GM12878 (cell line): ENCODE measurements at regions not wholly inside any gene's neighbourhood (a gene's known extent, or its start where the extent isn't known, plus 50 kb on each side); places are given as distances from the start of the nearest gene placed in this dataset.

Experiments
- ATAC-seq: fragments of 200-7000 bp; cut with Tn5 transposase; 3 replicates; pipeline ENCODE4 v1.9.1; 2020; ENCODE audit warnings: mild to moderate bottlenecking, moderate library complexity
- BruUV-seq: library from RNA; stranded (reverse); fragments of 400-500 nt; replicated peaks from 2 replicates; lab custom pipeline; 2021; lab: Mats Ljungman, UMichigan
- CTCF ChIA-PET: fragments of 300-600 bp; sonication (Branson Sonifier 250); formaldehyde crosslinking; extraction: SDS; loops from one replicate; lab custom pipeline; 2021; ENCODE audit warnings: inconsistent platforms; lab: Yijun Ruan, JAX
- POLR2A ChIA-PET: fragments of 350-600 bp; formaldehyde crosslinking; extraction: SDS; loops from one replicate; lab custom pipeline; 2021; ENCODE audit warnings: inconsistent platforms; lab: Charles Lee
- RAD21 ChIA-PET: fragments of 300-600 bp; sonication (Branson Sonifier 250); formaldehyde crosslinking; loops from one replicate; lab custom pipeline; 2023; ENCODE audit warnings: antibody characterized with exemption; ENCODE audit not compliant: unreplicated experiment; lab: Charles Lee
- SMC1A ChIA-PET: fragments of 300-600 bp; sonication (Branson Sonifier 250); formaldehyde crosslinking; loops from one replicate; lab custom pipeline; 2023; ENCODE audit not compliant: unreplicated experiment, uncharacterized antibody; lab: Charles Lee
- DNase-seq: peaks from one replicate; pipeline ENCODE4 v3.0.0-alpha.2; 2011; ENCODE audit warnings: low read depth, low spot score
- FAIRE-seq: peaks from 3 replicates; lab custom pipeline; 2011; peaks lifted over from hg19 to GRCh38; lab: Jason Lieb, UNC
- H2AFZ ChIP-seq: 2 replicates; pipeline ENCODE4 v1.6.0; 2011; ENCODE audit warnings: low read depth, low read length, control low read depth; ENCODE audit not compliant: control insufficient read depth
- H3K27ac ChIP-seq: 2 replicates; pipeline ENCODE4 v1.5.1; 2011; ENCODE audit warnings: control low read depth; ENCODE audit not compliant: control insufficient read depth, insufficient read depth
- H3K27me3 ChIP-seq, 2 experiments: replicated peaks in 1 of 2; 2 replicates each; pipeline versions ENCODE4 v1.6.0 to v1.6.1; 2011; ENCODE audit warnings: low read length in 1 of 2; ENCODE audit not compliant: control insufficient read depth in 2 of 2, insufficient read depth in 2 of 2
- H3K36me3 ChIP-seq, 2 experiments: 2 replicates each; pipeline ENCODE4 v1.5.1; 2011; ENCODE audit warnings: low read length in 1 of 2; ENCODE audit not compliant: control insufficient read depth in 2 of 2, insufficient read depth in 2 of 2
- H3K4me1 ChIP-seq: 2 replicates; pipeline ENCODE4 v1.6.1; 2011; ENCODE audit warnings: mild to moderate bottlenecking, low read length, moderate library complexity, mixed read lengths; ENCODE audit not compliant: control insufficient read depth, insufficient read depth
- H3K4me2 ChIP-seq: 2 replicates; pipeline ENCODE4 v1.6.0; 2011; ENCODE audit warnings: control low read depth; ENCODE audit not compliant: control insufficient read depth, insufficient read depth
- H3K4me3 ChIP-seq: fragments of 200-600 bp; sonication (generic); 2 replicates; pipeline ENCODE4 v1.5.1; 2016
- H3K79me2 ChIP-seq: 2 replicates; pipeline ENCODE4 v1.6.0; 2011; ENCODE audit warnings: low read length; ENCODE audit not compliant: control insufficient read depth, insufficient read depth
- H3K9ac ChIP-seq: 2 replicates; pipeline ENCODE4 v1.8.0; 2011; ENCODE audit warnings: low read length, control low read depth, mixed read lengths; ENCODE audit not compliant: control insufficient read depth, insufficient read depth
- H3K9me3 ChIP-seq: replicated peaks from 3 replicates; pipeline ENCODE4 v1.5.1; 2011; ENCODE audit warnings: mild to moderate bottlenecking, low read length; ENCODE audit not compliant: control insufficient read depth, insufficient read depth
- H4K20me1 ChIP-seq: 2 replicates; pipeline ENCODE4 v1.6.0; 2011; ENCODE audit not compliant: control insufficient read depth, insufficient read depth
- BRCA1 ChIP-seq: IDR thresholded peaks from 2 replicates; pipeline ENCODE4 v1.6.1; 2011; ENCODE audit warnings: low read depth, low read length, improper control_type of control experiment
- KDM1A ChIP-seq: fragments of 200-600 bp; sonication (generic); IDR thresholded peaks from 2 replicates; pipeline ENCODE4 v1.6.1; 2016; ENCODE audit warnings: borderline replicate concordance
- ZBTB4 ChIP-seq: fragments of 450-650 bp; formaldehyde crosslinking; IDR thresholded peaks from 2 replicates; pipeline ENCODE4 v1.4.0; 2022; ENCODE audit warnings: mild to moderate bottlenecking, moderate library complexity
- ZNF24 ChIP-seq: fragments of 450-650 bp; IDR thresholded peaks from 2 replicates; pipeline ENCODE4 v1.6.1; 2017; ENCODE audit warnings: antibody characterized with exemption, mild to moderate bottlenecking
- WGBS: methylation state at CpG from one replicate; pipeline ENCODE4 v1.1.6; 2016; ENCODE audit warnings: low lambda C conversion rate; ENCODE audit not compliant: insufficient replicate concordance, insufficient coverage; ENCODE audit errors: missing lambda C conversion rate; 5-methylcytosine and 5-hydroxymethylcytosine counted together
- in situ Hi-C: fragments of 300-500 bp; cut with MboI; formaldehyde crosslinking; loops from 9 replicates; pipeline ENCODE4 v1.14.3; 2018; ENCODE audit warnings: mixed read lengths
- intact Hi-C: fragments of 100-400 bp; cut with micrococcal nuclease; formaldehyde crosslinking; loops from one replicate; pipeline ENCODE4 v1.14.2; 2022; ENCODE audit not compliant: unreplicated experiment
- TF ChIP-seq, protein P1 (sequence below): fragments of 450-650 bp; IDR thresholded peaks from 2 replicates; pipeline ENCODE4 v1.6.1; 2016; ENCODE audit warnings: mild to moderate bottlenecking

- TF ChIP-seq, protein P1, sequence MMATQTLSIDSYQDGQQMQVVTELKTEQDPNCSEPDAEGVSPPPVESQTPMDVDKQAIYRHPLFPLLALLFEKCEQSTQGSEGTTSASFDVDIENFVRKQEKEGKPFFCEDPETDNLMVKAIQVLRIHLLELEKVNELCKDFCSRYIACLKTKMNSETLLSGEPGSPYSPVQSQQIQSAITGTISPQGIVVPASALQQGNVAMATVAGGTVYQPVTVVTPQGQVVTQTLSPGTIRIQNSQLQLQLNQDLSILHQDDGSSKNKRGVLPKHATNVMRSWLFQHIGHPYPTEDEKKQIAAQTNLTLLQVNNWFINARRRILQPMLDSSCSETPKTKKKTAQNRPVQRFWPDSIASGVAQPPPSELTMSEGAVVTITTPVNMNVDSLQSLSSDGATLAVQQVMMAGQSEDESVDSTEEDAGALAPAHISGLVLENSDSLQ: no peak
- TF ChIP-seq KDM1A: no peak
- no peak for TF ChIP-seq ZBTB4 (CRISPR knock-in tag)
- no peak for TF ChIP-seq ZNF24
Observed at GRCh38 chr13:47142105-47142504, 245.3 kb upstream of the HTR2A start (continued).

GRCh38 chr13:47139519-47139918, 242.7 kb upstream of the HTR2A start:
- Histone ChIP-seq H3K4me2 (no peak overlapping the region), H3K79me2 (no peaks in the 10 kb centered on the region), H3K4me1 (no peaks in the 10 kb centered on the region), H2AFZ (no peak overlapping the region), H3K9me3 (no peaks in the 10 kb centered on the region; the same call in 2 of the 3 replicates), H3K36me3 (no peaks in the 10 kb centered on the region), H3K27me3 (no peaks in the 10 kb centered on the region), H4K20me1 (no peaks in the 10 kb centered on the region), H3K27ac (no peak overlapping the region), H3K4me3 (no peak overlapping the region), H3K9ac (no peak overlapping the region)
- BruUV-seq: no TSS peak
- ATAC-seq (no peak), DNase-seq (no peak), FAIRE-seq (no peak)
- ChIA-PET CTCF (no interaction called here), SMC1A (no interaction called here), POLR2A (no interaction called here), RAD21 (no interaction called here)
- intact Hi-C loops: no loop called here
- WGBS: 0% methylated on average over 2 of the region's 2 CpGs
- no peak for TF ChIP-seq BRCA1
- in situ Hi-C loops: no loop called here
